SK-N-SH treated with all-trans-retinoic acid at 6 μM for 48 hours (cell line): ENCODE measurements at regions not wholly inside any gene's neighbourhood (a gene's known extent, or its start where the extent isn't known, plus 50 kb on each side); places are given as distances from the start of the nearest gene placed in this dataset.
A peak's percentile ranks its signal among the peaks of the same experiment; 100 is the strongest.

Experiments used
- ATAC-seq: fragments of 200-7000 bp; cut with Tn5 transposase; 3 replicates; pipeline ENCODE4 v1.9.1; 2020; ENCODE audit warnings: mild to moderate bottlenecking, moderate library complexity
- BACH2 ChIP-seq: fragments of 250-450 bp; sonication (Bioruptor Pico); IDR thresholded peaks from 2 replicates; pipeline ENCODE4 v1.9.0; 2021; ENCODE audit warnings: mild to moderate bottlenecking, borderline replicate concordance
- CREB5 ChIP-seq: fragments of 250-450 bp; sonication (Bioruptor Pico); IDR thresholded peaks from 2 replicates; pipeline ENCODE4 v1.5.1; 2020; ENCODE audit warnings: low read depth, mild to moderate bottlenecking, moderate library complexity
- CSDC2 ChIP-seq: fragments of 250-450 bp; sonication (Bioruptor Pico); IDR thresholded peaks from 2 replicates; pipeline ENCODE4 v1.5.0; 2020; ENCODE audit warnings: mild to moderate bottlenecking, moderate library complexity
- CSRNP3 ChIP-seq: fragments of 250-450 bp; sonication (Bioruptor Pico); IDR thresholded peaks from 2 replicates; pipeline ENCODE4 v1.5.1; 2021; ENCODE audit warnings: mild to moderate bottlenecking, moderate library complexity
- GLIS3 ChIP-seq: fragments of 250-450 bp; sonication (Bioruptor Pico); IDR thresholded peaks from 2 replicates; pipeline ENCODE4 v1.5.0; 2020; ENCODE audit warnings: mild to moderate bottlenecking, moderate library complexity
- ISL1 ChIP-seq: fragments of 250-450 bp; sonication (Bioruptor Pico); IDR thresholded peaks from 2 replicates; pipeline ENCODE4 v2.1.2; 2022; ENCODE audit warnings: mild to moderate bottlenecking, moderate library complexity
- OSR1 ChIP-seq: fragments of 250-450 bp; sonication (Bioruptor Pico); IDR thresholded peaks from 2 replicates; pipeline ENCODE4 v1.8.0; 2022; ENCODE audit warnings: moderate library complexity, mild to moderate bottlenecking, inconsistent platforms
- PATZ1 ChIP-seq: fragments of 250-450 bp; sonication (Bioruptor Pico); IDR thresholded peaks from 2 replicates; pipeline ENCODE4 v1.8.0; 2020; ENCODE audit warnings: mild to moderate bottlenecking, moderate library complexity, borderline replicate concordance
- PPARA ChIP-seq: fragments of 250-450 bp; sonication (Bioruptor Pico); IDR thresholded peaks from 2 replicates; pipeline ENCODE4 v1.5.0; 2020; ENCODE audit warnings: mild to moderate bottlenecking, borderline replicate concordance
- RARB ChIP-seq: fragments of 250-450 bp; sonication (Bioruptor Pico); IDR thresholded peaks from 2 replicates; pipeline ENCODE4 v1.8.0; 2021; ENCODE audit warnings: mild to moderate bottlenecking, moderate library complexity
- SNAI2 ChIP-seq: fragments of 250-450 bp; sonication (Bioruptor Pico); IDR thresholded peaks from 2 replicates; pipeline ENCODE4 v1.5.0; 2020; ENCODE audit warnings: mild to moderate bottlenecking, moderate library complexity
- TCF4 ChIP-seq: fragments of 250-450 bp; sonication (Bioruptor Pico); IDR thresholded peaks from 2 replicates; pipeline ENCODE4 v1.8.0; 2021; ENCODE audit warnings: mild to moderate bottlenecking, moderate library complexity, borderline replicate concordance
- TOX ChIP-seq: fragments of 250-450 bp; sonication (Bioruptor Pico); IDR thresholded peaks from 2 replicates; pipeline ENCODE4 v1.8.0; 2021; ENCODE audit warnings: mild to moderate bottlenecking, moderate library complexity, borderline replicate concordance
- ZC3H10 ChIP-seq: fragments of 250-450 bp; sonication (Bioruptor Pico); IDR thresholded peaks from 2 replicates; pipeline ENCODE4 v1.5.1; 2021; ENCODE audit warnings: mild to moderate bottlenecking, moderate library complexity
- ZFP3 ChIP-seq: fragments of 250-450 bp; sonication (Bioruptor Pico); IDR thresholded peaks from 2 replicates; pipeline ENCODE4 v1.5.0; 2020; ENCODE audit warnings: mild to moderate bottlenecking, moderate library complexity
- ZFP30 ChIP-seq: fragments of 450-650 bp; formaldehyde crosslinking; IDR thresholded peaks from 2 replicates; pipeline ENCODE4 v1.5.0; 2022; ENCODE audit warnings: mild to moderate bottlenecking, moderate library complexity
- ZNF8 ChIP-seq: fragments of 450-650 bp; formaldehyde crosslinking; IDR thresholded peaks from 2 replicates; pipeline ENCODE4 v1.5.0; 2020; ENCODE audit warnings: mild to moderate bottlenecking, moderate library complexity

- no peak for ATAC-seq
- TF ChIP-seq PATZ1 (CRISPR knock-in tag) = no peak
- TF ChIP-seq CSRNP3 (CRISPR knock-in tag) = no peak
- TF ChIP-seq TCF4 = no peak
- no peak for TF ChIP-seq BACH2 (CRISPR knock-in tag)
- no peak for TF ChIP-seq RARB (CRISPR knock-in tag)
- TF ChIP-seq CSDC2 (CRISPR knock-in tag) = no peak
- TF ChIP-seq PPARA (CRISPR knock-in tag) = no peak
- no peak for TF ChIP-seq ISL1 (CRISPR knock-in tag)
- TF ChIP-seq OSR1 (CRISPR knock-in tag) = no peak
- no peak for TF ChIP-seq CREB5 (CRISPR knock-in tag)
Observed at GRCh38 chr14:89681086-89682018, 264.3 kb upstream of the FOXN3 start.

GRCh38 chr14:89680156-89680555 is 263.1 kb upstream of the FOXN3 start:
- TF ChIP-seq ZFP30 (CRISPR knock-in tag) (no peak), PPARA (CRISPR knock-in tag) (no peak), ZNF8 (no peak), ZFP3 (CRISPR knock-in tag) (no peak), CSDC2 (CRISPR knock-in tag) (no peak), RARB (CRISPR knock-in tag) (no peak), GLIS3 (CRISPR knock-in tag) (no peak), PATZ1 (CRISPR knock-in tag) (no peak)
- no peak for ATAC-seq

- peak; percentile 24; the same call in 1 of the 2 replicates for TF ChIP-seq ISL1 (CRISPR knock-in tag)
- TF ChIP-seq BACH2 (CRISPR knock-in tag) = no peak
- ATAC-seq = no peak
Observed at GRCh38 chr14:89678768-89679167, 261.7 kb upstream of the FOXN3 start.

- no peak for ATAC-seq
Observed at GRCh38 chr14:89675590-89675989, 258.6 kb upstream of the FOXN3 start.

GRCh38 chr14:89674936-89675335 is 257.9 kb upstream of the FOXN3 start:
- peak; percentile 49 for TF ChIP-seq TCF4
- no peak for TF ChIP-seq ZFP3 (CRISPR knock-in tag)
- TF ChIP-seq, all 23 proteins: peak for 1
- peak; percentile 43; the same call in 1 of the 3 replicates for ATAC-seq

More at GRCh38 chr14:89675590-89675989, 258.6 kb upstream of the FOXN3 start:
- no peak for TF ChIP-seq TCF4
- no peak for TF ChIP-seq ZFP3 (CRISPR knock-in tag)
- TF ChIP-seq ZFP30 (CRISPR knock-in tag) = no peak
- TF ChIP-seq ZNF8 = no peak
- TF ChIP-seq SNAI2 (CRISPR knock-in tag) = no peak
- no peak for TF ChIP-seq TOX (CRISPR knock-in tag)
- TF ChIP-seq CSDC2 (CRISPR knock-in tag) = no peak
- TF ChIP-seq ZC3H10 (CRISPR knock-in tag) = no peak
